Ecto neural progenitor cell (in vitro differentiated cells): ENCODE measurements at regions not wholly inside any gene's neighbourhood (a gene's known extent, or its start where the extent isn't known, plus 50 kb on each side); places are given as distances from the start of the nearest gene placed in this dataset.

Experiments used
- DNase-seq: peaks from one replicate; pipeline ENCODE4 v3.0.0-alpha.2; 2018; ENCODE audit warnings: low spot score

- no peak for DNase-seq
Measured at GRCh38 chr7:106482091-106482490, 178.9 kb downstream of the CCDC71L start.

GRCh38 chr7:106480616-106481031 is 180.3 kb downstream of the CCDC71L start:
- no peak for DNase-seq

- no peak for DNase-seq
Measured at GRCh38 chr7:106480161-106480579, 180.8 kb downstream of the CCDC71L start.

GRCh38 chr7:106476751-106477150 is 184.2 kb downstream of the CCDC71L start:
- no peak for DNase-seq

GRCh38 chr7:106472741-106473140 is 188.0 kb upstream of the NAMPT start:
- DNase-seq: no peak

GRCh38 chr7:106471686-106472440 is 187.1 kb upstream of the NAMPT start:
- no peak for DNase-seq

GRCh38 chr7:106471021-106471420 is 186.2 kb upstream of the NAMPT start:
- DNase-seq: no peak

GRCh38 chr7:106466867-106467266 is 182.1 kb upstream of the NAMPT start:
- DNase-seq: no peak

- no peak for DNase-seq
Measured at GRCh38 chr7:106465704-106466468, 181.1 kb upstream of the NAMPT start.

GRCh38 chr7:106464651-106465050 is 179.9 kb upstream of the NAMPT start:
- DNase-seq: no peak

- DNase-seq: no peak
Measured at GRCh38 chr7:106463851-106464611, 179.2 kb upstream of the NAMPT start.

GRCh38 chr7:106462914-106463482 is 178.2 kb upstream of the NAMPT start:
- DNase-seq: peak; percentile 45

- DNase-seq: no peak
Measured at GRCh38 chr7:106462365-106462859, 177.6 kb upstream of the NAMPT start.

- no peak for DNase-seq
Measured at GRCh38 chr7:106460792-106461254, 176.0 kb upstream of the NAMPT start.

GRCh38 chr7:106459397-106460072 is 174.8 kb upstream of the NAMPT start:
- DNase-seq: no peak

- DNase-seq: no peak
Measured at GRCh38 chr7:106457678-106458077, 172.9 kb upstream of the NAMPT start.

GRCh38 chr7:106456329-106456728 is 171.5 kb upstream of the NAMPT start:
- no peak for DNase-seq

- no peak for DNase-seq
Measured at GRCh38 chr7:106452031-106452851, 167.5 kb upstream of the NAMPT start.

GRCh38 chr7:106451171-106451570 is 166.4 kb upstream of the NAMPT start:
- no peak for DNase-seq

GRCh38 chr7:106450716-106451115 is 165.9 kb upstream of the NAMPT start:
- no peak for DNase-seq
